ENCODE measurements at regions not wholly inside any gene's neighbourhood (a gene's known extent, or its start where the extent isn't known, plus 50 kb on each side); places are given as distances from the start of the nearest gene placed in this dataset.

DNA sequence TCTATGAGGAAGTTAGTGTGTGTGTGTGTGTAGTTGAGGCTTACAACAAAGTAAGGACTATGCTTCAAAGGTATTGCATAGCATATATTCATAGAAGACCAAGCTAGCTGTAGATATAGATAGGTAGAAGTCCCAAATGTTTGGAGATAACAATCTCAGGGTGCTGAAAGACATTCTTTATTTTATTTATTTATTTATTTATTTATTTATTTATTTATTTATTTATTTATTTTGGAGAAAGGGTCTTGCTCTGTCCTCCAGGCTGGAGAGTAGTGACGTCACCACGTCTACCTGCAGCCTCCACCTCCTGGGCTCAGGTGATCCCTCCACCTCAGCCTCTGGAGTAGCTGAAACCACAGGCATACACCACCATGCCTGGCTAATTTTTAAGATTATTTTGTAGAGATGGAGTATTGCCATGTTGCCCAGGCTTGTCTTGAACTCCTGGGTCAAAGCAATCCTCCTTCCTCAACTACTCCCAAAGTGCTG lies 284.6 kb upstream of the KIF2B start:
- Histone ChIP-seq H3K4me2 (ENCODE audit: low read length) (no peak overlapping the region), H3K9me2 (replicated peaks; ENCODE audit: control insufficient read depth, low read length) (no peaks in the 10 kb centered on the region), H3K4me1 (ENCODE audit: control insufficient read depth, low read length) (no peaks in the 10 kb centered on the region), H3K36me3 (ENCODE audit: control insufficient read depth, low read length) (no peaks in the 10 kb centered on the region), H3K79me2 (ENCODE audit: control insufficient read depth, low read length) (no peaks in the 10 kb centered on the region), H3K27ac (ENCODE audit: low read depth, low read length) (no peak overlapping the region), H3F3A (ENCODE audit: control insufficient read depth, insufficient read depth) (no peaks in the 10 kb centered on the region), H4K20me1 (ENCODE audit: control insufficient read depth, insufficient read depth, low read depth, low read length) (no peaks in the 10 kb centered on the region), H3K9me3 (ENCODE audit: control insufficient read depth, insufficient read depth, low read length) (no peaks in the 10 kb centered on the region), H3K27me3 (ENCODE audit: control insufficient read depth, low read length) (no peaks in the 10 kb centered on the region), H3K4me3 (ENCODE audit: low read length) (no peak overlapping the region)
- TF ChIP-seq, protein P1, sequence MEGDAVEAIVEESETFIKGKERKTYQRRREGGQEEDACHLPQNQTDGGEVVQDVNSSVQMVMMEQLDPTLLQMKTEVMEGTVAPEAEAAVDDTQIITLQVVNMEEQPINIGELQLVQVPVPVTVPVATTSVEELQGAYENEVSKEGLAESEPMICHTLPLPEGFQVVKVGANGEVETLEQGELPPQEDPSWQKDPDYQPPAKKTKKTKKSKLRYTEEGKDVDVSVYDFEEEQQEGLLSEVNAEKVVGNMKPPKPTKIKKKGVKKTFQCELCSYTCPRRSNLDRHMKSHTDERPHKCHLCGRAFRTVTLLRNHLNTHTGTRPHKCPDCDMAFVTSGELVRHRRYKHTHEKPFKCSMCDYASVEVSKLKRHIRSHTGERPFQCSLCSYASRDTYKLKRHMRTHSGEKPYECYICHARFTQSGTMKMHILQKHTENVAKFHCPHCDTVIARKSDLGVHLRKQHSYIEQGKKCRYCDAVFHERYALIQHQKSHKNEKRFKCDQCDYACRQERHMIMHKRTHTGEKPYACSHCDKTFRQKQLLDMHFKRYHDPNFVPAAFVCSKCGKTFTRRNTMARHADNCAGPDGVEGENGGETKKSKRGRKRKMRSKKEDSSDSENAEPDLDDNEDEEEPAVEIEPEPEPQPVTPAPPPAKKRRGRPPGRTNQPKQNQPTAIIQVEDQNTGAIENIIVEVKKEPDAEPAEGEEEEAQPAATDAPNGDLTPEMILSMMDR (IDR thresholded peaks at IDR 0.05; ENCODE audit: low read depth, low read length, poor library complexity, severe bottlenecking): no peak
- TF ChIP-seq EZH2phosphoT487 (IDR thresholded peaks at IDR 0.05; ENCODE audit: borderline replicate concordance, low read length): no peak

DNA sequence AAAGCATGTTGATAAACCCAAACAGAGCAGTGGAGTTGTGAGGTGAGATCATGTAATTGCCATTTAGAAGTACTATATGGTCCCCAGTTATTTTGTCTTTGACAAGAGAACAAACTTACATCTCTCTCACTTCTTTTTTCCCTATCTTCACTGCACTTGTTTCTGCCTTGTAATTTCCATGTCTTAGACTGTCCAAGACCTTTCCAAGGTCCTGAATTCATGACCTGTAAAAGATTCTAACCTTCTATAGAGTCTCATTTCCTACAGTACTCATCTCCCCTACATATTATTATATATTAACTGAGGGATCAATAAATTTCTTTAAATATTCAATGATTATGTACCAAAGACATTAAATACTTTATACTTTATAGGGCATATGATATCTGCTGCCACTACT lies 295.3 kb upstream of the KIF2B start:
- no peaks in the 10 kb centered on the region for H3K27me3 ChIP-seq (ENCODE audit: control insufficient read depth, low read length)

DNA sequence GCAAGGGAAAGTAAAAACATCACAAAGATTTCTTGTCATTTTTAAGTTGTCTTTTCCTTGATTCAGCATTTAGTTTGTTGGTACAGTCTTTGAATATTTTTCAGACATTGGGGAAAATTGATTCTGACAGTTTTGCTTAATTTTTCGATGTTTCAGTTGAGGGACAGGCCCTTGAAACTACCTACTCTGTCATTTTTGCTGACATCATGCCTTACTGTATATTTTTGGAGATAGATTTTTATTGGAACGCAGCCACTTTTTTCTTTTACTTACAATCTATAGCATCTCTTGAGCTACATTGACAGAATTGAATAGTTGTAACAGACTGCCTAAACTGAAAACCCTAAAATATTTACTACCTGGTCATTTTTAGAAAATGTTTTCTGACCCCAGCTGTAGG lies 297.1 kb upstream of the KIF2B start:
- H3K36me3 ChIP-seq (ENCODE audit: control insufficient read depth, low read length): no peaks in the 10 kb centered on the region
- no peaks in the 10 kb centered on the region for H4K20me1 ChIP-seq (ENCODE audit: control insufficient read depth, insufficient read depth, low read depth, low read length)
- H3K27me3 ChIP-seq (ENCODE audit: control insufficient read depth, low read length): no peaks in the 10 kb centered on the region
- TF ChIP-seq EZH2phosphoT487 (IDR thresholded peaks at IDR 0.05; ENCODE audit: borderline replicate concordance, low read length): no peak
- TF ChIP-seq, protein P1 (IDR thresholded peaks at IDR 0.05; ENCODE audit: low read depth, low read length, poor library complexity, severe bottlenecking): no peak
- H3K9me2 ChIP-seq (replicated peaks; ENCODE audit: control insufficient read depth, low read length): no peaks in the 10 kb centered on the region
- H3K27ac ChIP-seq (ENCODE audit: low read depth, low read length): no peak overlapping the region
- H3K9me3 ChIP-seq (ENCODE audit: control insufficient read depth, insufficient read depth, low read length): no peaks in the 10 kb centered on the region
- H3K4me1 ChIP-seq (ENCODE audit: control insufficient read depth, low read length): no peaks in the 10 kb centered on the region
- H3K4me3 ChIP-seq (ENCODE audit: low read length): no peak overlapping the region
- no peaks in the 10 kb centered on the region for H3F3A ChIP-seq (ENCODE audit: control insufficient read depth, insufficient read depth)
- H3K4me2 ChIP-seq (ENCODE audit: low read length): no peak overlapping the region
- no peaks in the 10 kb centered on the region for H3K79me2 ChIP-seq (ENCODE audit: control insufficient read depth, low read length)

More for the DNA sequence above, 295.3 kb upstream of the KIF2B start:
- no peaks in the 10 kb centered on the region for H3K79me2 ChIP-seq (ENCODE audit: control insufficient read depth, low read length)
- no peaks in the 10 kb centered on the region for H4K20me1 ChIP-seq (ENCODE audit: control insufficient read depth, insufficient read depth, low read depth, low read length)
- no peaks in the 10 kb centered on the region for H3K9me2 ChIP-seq (replicated peaks; ENCODE audit: control insufficient read depth, low read length)
- H3K4me1 ChIP-seq (ENCODE audit: control insufficient read depth, low read length): no peaks in the 10 kb centered on the region
- H3K4me3 ChIP-seq (ENCODE audit: low read length): no peak overlapping the region
- H3F3A ChIP-seq (ENCODE audit: control insufficient read depth, insufficient read depth): no peaks in the 10 kb centered on the region
- TF ChIP-seq EZH2phosphoT487 (IDR thresholded peaks at IDR 0.05; ENCODE audit: borderline replicate concordance, low read length): no peak
- TF ChIP-seq, protein P1 (IDR thresholded peaks at IDR 0.05; ENCODE audit: low read depth, low read length, poor library complexity, severe bottlenecking): no peak
- H3K4me2 ChIP-seq (ENCODE audit: low read length): no peak overlapping the region
- H3K27ac ChIP-seq (ENCODE audit: low read depth, low read length): no peak overlapping the region
- no peaks in the 10 kb centered on the region for H3K9me3 ChIP-seq (ENCODE audit: control insufficient read depth, insufficient read depth, low read length)
- no peaks in the 10 kb centered on the region for H3K36me3 ChIP-seq (ENCODE audit: control insufficient read depth, low read length)
